Liver (tissue), 8 donors: ENCODE measurements at regions not wholly inside any gene's neighbourhood (a gene's known extent, or its start where the extent isn't known, plus 50 kb on each side); places are given as distances from the start of the nearest gene placed in this dataset.

Source experiments
- DNase-seq: peaks from one replicate; pipeline ENCODE4 v3.0.0-alpha.2; 2017; ENCODE audit warnings: low spot score
- H3K27ac ChIP-seq, 2 donors: one replicate each; pipeline ENCODE4 v1.7.0; 2013; ENCODE audit warnings: inconsistent platforms in 2 of 2, low read length in 2 of 2, control low read depth in 1 of 2, low read depth in 1 of 2, mild to moderate bottlenecking in 1 of 2
- H3K27me3 ChIP-seq, 4 donors: one replicate each; pipeline versions ENCODE4 v1.6.1 to v1.7.0; 2013; ENCODE audit warnings: low read length in 3 of 4, inconsistent platforms in 1 of 4, mild to moderate bottlenecking in 1 of 4, moderate library complexity in 1 of 4; ENCODE audit not compliant: control insufficient read depth in 4 of 4, insufficient read depth in 4 of 4
- H3K36me3 ChIP-seq, 4 donors: one replicate each; pipeline versions ENCODE4 v1.6.1 to v1.7.0; 2013; ENCODE audit warnings: low read length in 3 of 4, mild to moderate bottlenecking in 3 of 4, low read depth in 1 of 4, moderate library complexity in 1 of 4; ENCODE audit not compliant: control insufficient read depth in 4 of 4, insufficient read depth in 3 of 4
- H3K4me1 ChIP-seq, 4 donors: one replicate each; pipeline versions ENCODE4 v1.6.1 to v1.7.0; 2013; ENCODE audit warnings: low read length in 3 of 4, mild to moderate bottlenecking in 3 of 4, moderate library complexity in 1 of 4; ENCODE audit not compliant: control insufficient read depth in 4 of 4, insufficient read depth in 4 of 4
- H3K4me3 ChIP-seq, 3 donors: one replicate each; pipeline versions ENCODE4 v1.6.1 to v1.7.0; 2013; ENCODE audit warnings: low read length in 3 of 3, control low read depth in 1 of 3, low read depth in 1 of 3, mild to moderate bottlenecking in 1 of 3
- H3K9ac ChIP-seq, 2 donors: one replicate each; pipeline ENCODE4 v1.7.0; 2013; ENCODE audit warnings: low read length in 2 of 2, mild to moderate bottlenecking in 2 of 2, moderate library complexity in 2 of 2, control low read depth in 1 of 2, low read depth in 1 of 2
- H3K9me3 ChIP-seq, 4 donors: one replicate each; pipeline versions ENCODE4 v1.6.1 to v1.7.0; 2013; ENCODE audit warnings: low read length in 3 of 4; ENCODE audit not compliant: control insufficient read depth in 4 of 4
- EGR1 ChIP-seq, 2 donors: IDR thresholded peaks; 2 replicates each; pipeline ENCODE4 v1.6.1; 2016 to 2018; ENCODE audit warnings: antibody characterized with exemption in 2 of 2, low read depth in 2 of 2
- FOXA1 ChIP-seq: IDR thresholded peaks from 2 replicates; pipeline ENCODE4 v1.6.1; 2016; ENCODE audit warnings: antibody characterized with exemption
- FOXA2 ChIP-seq: IDR thresholded peaks from 2 replicates; pipeline ENCODE4 v1.6.1; 2016; ENCODE audit warnings: antibody characterized with exemption
- GABPA ChIP-seq, 2 donors: IDR thresholded peaks in 1 of 2; conservative IDR thresholded peaks in 1 of 2; 2 replicates each; pipeline ENCODE4 v1.6.1; 2016; ENCODE audit warnings: antibody characterized with exemption in 2 of 2, mild to moderate bottlenecking in 1 of 2, moderate library complexity in 1 of 2
- HNF4A ChIP-seq, 2 donors: conservative IDR thresholded peaks; 2 replicates each; pipeline ENCODE4 v1.6.1; 2016; ENCODE audit warnings: antibody characterized with exemption in 2 of 2, mild to moderate bottlenecking in 2 of 2
- HNF4G ChIP-seq: IDR thresholded peaks from 2 replicates; pipeline ENCODE4 v1.6.1; 2016; ENCODE audit warnings: antibody characterized with exemption
- NR2F2 ChIP-seq: IDR thresholded peaks from 2 replicates; pipeline ENCODE4 v1.6.1; 2016; ENCODE audit warnings: antibody characterized with exemption
- RAD21 ChIP-seq, 2 donors: IDR thresholded peaks; 2 replicates each; pipeline ENCODE4 v1.6.1; 2016; ENCODE audit warnings: antibody characterized with exemption in 2 of 2, mild to moderate bottlenecking in 2 of 2
- RXRA ChIP-seq, 2 donors: IDR thresholded peaks; 2 replicates each; pipeline ENCODE4 v1.6.1; 2017 to 2018; ENCODE audit warnings: antibody characterized with exemption in 2 of 2, mild to moderate bottlenecking in 1 of 2
- SP1 ChIP-seq: IDR thresholded peaks from 2 replicates; pipeline ENCODE4 v1.6.1; 2018; ENCODE audit warnings: antibody characterized with exemption, mild to moderate bottlenecking
- TAF1 ChIP-seq: conservative IDR thresholded peaks from 2 replicates; pipeline ENCODE4 v1.6.1; 2016; ENCODE audit warnings: antibody characterized with exemption, mild to moderate bottlenecking
- YY1 ChIP-seq: IDR thresholded peaks from 2 replicates; pipeline ENCODE4 v1.6.1; 2016; ENCODE audit warnings: antibody characterized with exemption, mild to moderate bottlenecking
- WGBS: extraction: QIAGEN DNeasy Blood & Tissue Kit; methylation state at CpG from one replicate; pipeline ENCODE4 v1.1.7; 2013; 5-methylcytosine and 5-hydroxymethylcytosine counted together
- TF ChIP-seq, protein P1 (sequence below): IDR thresholded peaks from 2 replicates; pipeline ENCODE4 v1.6.1; 2016; ENCODE audit warnings: antibody characterized with exemption
- TF ChIP-seq, protein P2 (sequence below): IDR thresholded peaks from 2 replicates; pipeline ENCODE4 v1.6.1; 2016; ENCODE audit warnings: antibody characterized with exemption, mild to moderate bottlenecking
- TF ChIP-seq, protein P3 (sequence below): fragments of 150-350 bp; IDR thresholded peaks from 2 replicates; pipeline ENCODE4 v1.5.1; 2017; ENCODE audit warnings: improper control_type of control experiment, low read depth, low read length; ENCODE audit not compliant: missing input control
- TF ChIP-seq, protein P4 (sequence below): IDR thresholded peaks from 2 replicates; pipeline ENCODE4 v1.6.1; 2016; ENCODE audit warnings: antibody characterized with exemption
- donor health status: healthy.
- donor health status: healthy.
- donor health status: healthy.
- donor health status: healthy.
- donor health status: healthy.

DNA sequence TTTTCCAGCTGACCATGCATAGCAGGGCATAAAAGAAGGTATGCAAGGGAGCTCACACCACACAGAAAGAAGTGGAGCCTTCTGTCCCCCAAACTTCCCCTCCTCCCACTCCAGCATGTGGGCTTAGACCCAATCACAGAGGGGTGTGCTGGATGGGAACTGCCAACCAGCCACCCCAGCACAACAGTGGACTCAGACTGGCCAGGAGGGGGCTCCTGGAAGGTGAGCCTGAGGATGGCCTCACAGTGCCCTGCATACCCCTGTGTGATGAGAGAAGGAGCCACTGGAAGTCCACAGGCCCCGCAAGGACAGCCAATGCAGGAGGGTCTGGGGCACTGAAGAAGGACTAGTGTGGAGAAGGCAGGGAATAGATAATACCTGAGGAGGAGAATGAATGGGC lies 106.9 kb upstream of the SERP2 start:
- no peak for TF ChIP-seq FOXA1
- TF ChIP-seq EGR1 (IDR thresholded peaks at IDR 0.05; ENCODE audit: low read depth in 2 of 2): no peak
- Histone ChIP-seq H3K9me3 (no peaks in the 10 kb centered on the region), H3K4me1 (no peaks in the 10 kb centered on the region), H3K9ac (no peak overlapping the region), H3K36me3 (no peaks in the 10 kb centered on the region), H3K27ac (no peak overlapping the region), H3K4me3 (no peak overlapping the region), H3K27me3 (no peaks in the 10 kb centered on the region)
- no peak for DNase-seq
- WGBS: 93% methylated on average over 1 of the region's 1 CpG

DNA sequence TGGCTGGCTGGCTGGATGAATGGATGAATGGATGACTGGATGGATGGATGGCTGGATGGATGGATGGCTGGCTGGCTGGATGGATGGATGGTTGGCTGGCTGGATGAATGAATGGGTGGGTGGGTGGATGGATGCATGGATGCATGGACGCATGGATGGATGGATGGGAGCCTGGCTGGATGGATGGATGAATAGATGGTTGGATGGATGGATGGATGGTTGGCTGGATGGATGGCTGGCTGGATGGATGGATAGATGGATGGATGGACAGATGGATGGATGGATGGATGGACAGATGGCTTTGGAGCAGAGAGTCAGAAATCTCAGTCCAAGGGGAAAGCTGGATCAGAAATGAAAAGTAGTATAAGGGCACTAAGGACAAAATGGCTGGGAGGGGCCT lies 106.4 kb upstream of the SERP2 start:
- no peak overlapping the region for H3K9ac ChIP-seq
- no peaks in the 10 kb centered on the region for H3K9me3 ChIP-seq
- H3K27ac ChIP-seq: no peak overlapping the region
- WGBS: 98% methylated on average over 1 of the region's 1 CpG
- H3K4me3 ChIP-seq: no peak overlapping the region
- no peaks in the 10 kb centered on the region for H3K4me1 ChIP-seq
- TF ChIP-seq RXRA (IDR thresholded peaks at IDR 0.05) (no peak), HNF4A (conservative IDR thresholded peaks at IDR 0.05) (no peak), GABPA (IDR thresholded peaks at IDR 0.05 in 1 of 2, conservative IDR thresholded peaks at IDR 0.05 in 1 of 2) (no peak), FOXA1 (no peak), SP1 (no peak), NR2F2 (no peak), TAF1 (no peak), RAD21 (IDR thresholded peaks at IDR 0.05) (no peak), HNF4G (no peak), EGR1 (IDR thresholded peaks at IDR 0.05; ENCODE audit: low read depth in 2 of 2) (no peak), FOXA2 (no peak), YY1 (no peak)
- TF ChIP-seq, protein P1, sequence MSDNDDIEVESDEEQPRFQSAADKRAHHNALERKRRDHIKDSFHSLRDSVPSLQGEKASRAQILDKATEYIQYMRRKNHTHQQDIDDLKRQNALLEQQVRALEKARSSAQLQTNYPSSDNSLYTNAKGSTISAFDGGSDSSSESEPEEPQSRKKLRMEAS: no peak
- TF ChIP-seq, protein P2, sequence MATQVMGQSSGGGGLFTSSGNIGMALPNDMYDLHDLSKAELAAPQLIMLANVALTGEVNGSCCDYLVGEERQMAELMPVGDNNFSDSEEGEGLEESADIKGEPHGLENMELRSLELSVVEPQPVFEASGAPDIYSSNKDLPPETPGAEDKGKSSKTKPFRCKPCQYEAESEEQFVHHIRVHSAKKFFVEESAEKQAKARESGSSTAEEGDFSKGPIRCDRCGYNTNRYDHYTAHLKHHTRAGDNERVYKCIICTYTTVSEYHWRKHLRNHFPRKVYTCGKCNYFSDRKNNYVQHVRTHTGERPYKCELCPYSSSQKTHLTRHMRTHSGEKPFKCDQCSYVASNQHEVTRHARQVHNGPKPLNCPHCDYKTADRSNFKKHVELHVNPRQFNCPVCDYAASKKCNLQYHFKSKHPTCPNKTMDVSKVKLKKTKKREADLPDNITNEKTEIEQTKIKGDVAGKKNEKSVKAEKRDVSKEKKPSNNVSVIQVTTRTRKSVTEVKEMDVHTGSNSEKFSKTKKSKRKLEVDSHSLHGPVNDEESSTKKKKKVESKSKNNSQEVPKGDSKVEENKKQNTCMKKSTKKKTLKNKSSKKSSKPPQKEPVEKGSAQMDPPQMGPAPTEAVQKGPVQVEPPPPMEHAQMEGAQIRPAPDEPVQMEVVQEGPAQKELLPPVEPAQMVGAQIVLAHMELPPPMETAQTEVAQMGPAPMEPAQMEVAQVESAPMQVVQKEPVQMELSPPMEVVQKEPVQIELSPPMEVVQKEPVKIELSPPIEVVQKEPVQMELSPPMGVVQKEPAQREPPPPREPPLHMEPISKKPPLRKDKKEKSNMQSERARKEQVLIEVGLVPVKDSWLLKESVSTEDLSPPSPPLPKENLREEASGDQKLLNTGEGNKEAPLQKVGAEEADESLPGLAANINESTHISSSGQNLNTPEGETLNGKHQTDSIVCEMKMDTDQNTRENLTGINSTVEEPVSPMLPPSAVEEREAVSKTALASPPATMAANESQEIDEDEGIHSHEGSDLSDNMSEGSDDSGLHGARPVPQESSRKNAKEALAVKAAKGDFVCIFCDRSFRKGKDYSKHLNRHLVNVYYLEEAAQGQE: no peak
- TF ChIP-seq, protein P3, sequence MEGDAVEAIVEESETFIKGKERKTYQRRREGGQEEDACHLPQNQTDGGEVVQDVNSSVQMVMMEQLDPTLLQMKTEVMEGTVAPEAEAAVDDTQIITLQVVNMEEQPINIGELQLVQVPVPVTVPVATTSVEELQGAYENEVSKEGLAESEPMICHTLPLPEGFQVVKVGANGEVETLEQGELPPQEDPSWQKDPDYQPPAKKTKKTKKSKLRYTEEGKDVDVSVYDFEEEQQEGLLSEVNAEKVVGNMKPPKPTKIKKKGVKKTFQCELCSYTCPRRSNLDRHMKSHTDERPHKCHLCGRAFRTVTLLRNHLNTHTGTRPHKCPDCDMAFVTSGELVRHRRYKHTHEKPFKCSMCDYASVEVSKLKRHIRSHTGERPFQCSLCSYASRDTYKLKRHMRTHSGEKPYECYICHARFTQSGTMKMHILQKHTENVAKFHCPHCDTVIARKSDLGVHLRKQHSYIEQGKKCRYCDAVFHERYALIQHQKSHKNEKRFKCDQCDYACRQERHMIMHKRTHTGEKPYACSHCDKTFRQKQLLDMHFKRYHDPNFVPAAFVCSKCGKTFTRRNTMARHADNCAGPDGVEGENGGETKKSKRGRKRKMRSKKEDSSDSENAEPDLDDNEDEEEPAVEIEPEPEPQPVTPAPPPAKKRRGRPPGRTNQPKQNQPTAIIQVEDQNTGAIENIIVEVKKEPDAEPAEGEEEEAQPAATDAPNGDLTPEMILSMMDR: no peak
- TF ChIP-seq, protein P4, sequence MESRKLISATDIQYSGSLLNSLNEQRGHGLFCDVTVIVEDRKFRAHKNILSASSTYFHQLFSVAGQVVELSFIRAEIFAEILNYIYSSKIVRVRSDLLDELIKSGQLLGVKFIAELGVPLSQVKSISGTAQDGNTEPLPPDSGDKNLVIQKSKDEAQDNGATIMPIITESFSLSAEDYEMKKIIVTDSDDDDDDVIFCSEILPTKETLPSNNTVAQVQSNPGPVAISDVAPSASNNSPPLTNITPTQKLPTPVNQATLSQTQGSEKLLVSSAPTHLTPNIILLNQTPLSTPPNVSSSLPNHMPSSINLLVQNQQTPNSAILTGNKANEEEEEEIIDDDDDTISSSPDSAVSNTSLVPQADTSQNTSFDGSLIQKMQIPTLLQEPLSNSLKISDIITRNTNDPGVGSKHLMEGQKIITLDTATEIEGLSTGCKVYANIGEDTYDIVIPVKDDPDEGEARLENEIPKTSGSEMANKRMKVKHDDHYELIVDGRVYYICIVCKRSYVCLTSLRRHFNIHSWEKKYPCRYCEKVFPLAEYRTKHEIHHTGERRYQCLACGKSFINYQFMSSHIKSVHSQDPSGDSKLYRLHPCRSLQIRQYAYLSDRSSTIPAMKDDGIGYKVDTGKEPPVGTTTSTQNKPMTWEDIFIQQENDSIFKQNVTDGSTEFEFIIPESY: no peak
- H3K27me3 ChIP-seq: no peaks in the 10 kb centered on the region
- no peak for DNase-seq
- no peaks in the 10 kb centered on the region for H3K36me3 ChIP-seq
